GM12892 (cell line): ENCODE measurements at regions not wholly inside any gene's neighbourhood (a gene's known extent, or its start where the extent isn't known, plus 50 kb on each side); places are given as distances from the start of the nearest gene placed in this dataset.

Experiments
- POLR2A ChIP-seq: IDR thresholded peaks from 2 replicates; pipeline ENCODE4 v1.6.1; 2011; ENCODE audit warnings: low read depth, low read length, control low read depth
- TAF1 ChIP-seq: IDR thresholded peaks from 2 replicates; pipeline ENCODE4 v1.6.1; 2011; ENCODE audit warnings: low read depth, mild to moderate bottlenecking, control low read depth, low read length, borderline replicate concordance

GRCh38 chr4:69044247-69044646, 52.0 kb upstream of the UGT2B7 start:
- TF ChIP-seq POLR2A (no peak), TAF1 (no peak)
